HG03196 (cell line): ENCODE measurements at regions not wholly inside any gene's neighbourhood (a gene's known extent, or its start where the extent isn't known, plus 50 kb on each side); places are given as distances from the start of the nearest gene placed in this dataset.

Source experiments
- ATAC-seq: cut with Tn5 transposase; IDR thresholded peaks from one replicate; pipeline ENCODE4 v1.9.1; 2021; ENCODE audit not compliant: unreplicated experiment

DNA sequence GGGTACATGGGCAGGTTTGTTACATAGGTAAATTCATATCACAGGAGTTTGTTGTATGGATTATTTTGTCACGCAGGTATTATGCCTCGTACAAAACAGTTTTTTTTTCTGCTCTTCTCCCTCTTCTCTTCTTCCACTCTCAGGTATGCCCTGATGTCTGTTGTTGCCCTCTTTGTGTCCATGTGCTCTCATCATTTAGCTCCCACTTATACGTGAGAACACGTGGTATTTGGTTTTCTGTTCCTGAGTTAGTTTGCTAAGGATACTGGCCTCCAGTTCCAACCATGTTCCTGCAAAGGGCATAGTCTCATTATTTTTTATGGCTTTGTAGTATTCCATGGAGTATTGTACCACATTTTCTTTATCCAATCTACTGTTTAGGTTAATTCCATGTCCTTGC, 65.7 kb downstream of the UNC5CL start:
- ATAC-seq = no peak

DNA sequence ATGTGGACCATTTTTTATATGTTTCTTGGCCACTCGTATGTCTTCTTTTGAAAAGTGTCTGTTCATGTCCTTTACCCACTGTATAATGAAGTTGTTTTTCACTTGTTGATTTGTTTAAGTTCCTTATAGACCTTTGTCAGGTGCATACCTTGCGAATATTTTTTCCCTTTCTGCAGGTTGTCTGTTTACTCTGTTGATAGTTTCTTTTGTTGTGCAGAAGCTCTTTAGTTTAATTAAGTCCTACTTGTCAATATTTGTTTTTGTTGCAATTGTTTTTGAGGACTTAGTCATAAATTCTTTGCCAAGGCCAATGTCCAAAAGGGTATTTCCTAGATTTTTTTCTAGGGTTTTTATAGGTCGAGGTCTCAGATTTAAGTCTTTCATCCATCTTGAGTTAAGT, 66.2 kb downstream of the UNC5CL start:
- ATAC-seq = no peak

DNA sequence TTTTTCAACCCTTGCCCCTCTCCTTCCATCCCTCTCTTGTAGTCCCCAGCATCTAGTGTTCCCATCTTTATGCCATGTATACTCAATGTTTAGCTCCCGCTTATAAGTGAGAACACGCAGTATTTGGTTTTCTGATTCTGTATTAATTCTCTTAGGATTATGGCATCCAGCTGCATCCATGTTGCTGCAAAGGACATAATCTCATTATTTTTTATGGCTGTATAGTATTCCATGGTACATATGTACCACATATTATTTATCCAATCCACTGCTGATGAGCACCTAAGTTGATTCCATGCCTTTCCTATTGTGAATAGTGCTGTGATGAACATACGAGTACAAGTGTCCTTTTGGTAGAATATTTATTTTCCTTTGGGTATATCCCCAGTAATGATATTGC, 66.8 kb downstream of the UNC5CL start:
- no peak for ATAC-seq

DNA sequence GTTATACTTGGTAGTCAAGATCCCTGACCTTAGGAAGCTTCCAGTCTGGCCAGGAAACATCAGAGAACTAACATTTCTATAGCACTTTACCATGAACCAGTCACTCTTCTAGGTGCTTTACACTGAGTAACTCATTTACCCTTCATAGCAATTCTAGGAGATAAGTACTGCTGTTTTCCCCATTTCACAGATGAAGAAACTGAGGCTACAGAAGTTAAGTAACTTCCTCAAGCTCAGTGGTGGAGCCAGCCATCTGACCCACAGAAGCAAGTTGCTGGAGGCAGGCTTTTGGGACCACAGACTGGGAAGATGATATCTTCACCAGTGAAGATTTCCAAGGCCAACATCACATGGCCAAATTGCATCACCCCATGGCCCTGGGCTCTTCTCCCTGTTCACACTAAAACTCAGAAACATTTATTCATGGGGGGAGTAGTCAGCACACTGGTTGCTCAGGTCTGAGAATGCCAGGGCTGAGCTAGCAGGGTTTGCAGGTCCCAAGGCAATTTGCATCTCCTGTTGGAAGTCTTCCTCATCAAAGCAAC, 70.3 kb downstream of the UNC5CL start:
- no peak for ATAC-seq

DNA sequence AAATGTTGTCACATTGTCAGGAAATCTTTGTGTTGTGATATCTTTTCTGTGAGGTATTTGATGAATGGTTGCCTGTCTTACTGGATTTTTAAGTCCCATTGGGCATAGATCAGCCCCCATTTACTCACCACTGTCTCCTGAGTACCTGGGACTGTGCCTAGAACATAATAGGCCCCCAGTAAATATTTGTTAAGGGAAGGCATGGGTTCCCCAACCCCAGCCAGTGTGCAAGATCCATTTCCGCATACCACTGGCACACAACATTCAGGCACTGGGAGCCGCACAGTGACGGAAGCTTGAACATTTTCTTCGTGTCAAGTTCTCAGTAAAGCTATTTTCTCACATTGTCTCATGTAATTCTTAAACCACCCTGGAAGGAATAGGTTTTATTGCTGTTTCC, 72.2 kb downstream of the UNC5CL start:
- ATAC-seq = no peak

DNA sequence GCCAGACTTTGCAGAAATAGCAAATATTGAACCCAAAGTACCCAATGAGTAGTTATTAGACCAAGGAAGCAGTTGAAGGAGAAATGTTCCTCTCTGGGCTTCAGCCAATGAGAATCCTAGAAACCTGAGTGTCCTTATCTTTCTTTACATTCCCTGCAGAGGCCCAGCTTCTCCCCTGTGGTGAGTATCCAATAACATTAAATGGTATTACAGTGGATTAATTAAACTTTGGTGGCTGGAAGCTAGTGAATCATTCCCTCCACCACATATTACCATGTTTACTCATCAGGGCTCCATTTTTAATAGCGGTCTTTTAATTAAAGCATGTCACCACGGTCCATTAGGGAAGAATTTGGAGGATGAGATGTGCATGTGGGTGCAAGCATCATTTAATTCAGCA, 74.0 kb downstream of the UNC5CL start:
- no peak for ATAC-seq

DNA sequence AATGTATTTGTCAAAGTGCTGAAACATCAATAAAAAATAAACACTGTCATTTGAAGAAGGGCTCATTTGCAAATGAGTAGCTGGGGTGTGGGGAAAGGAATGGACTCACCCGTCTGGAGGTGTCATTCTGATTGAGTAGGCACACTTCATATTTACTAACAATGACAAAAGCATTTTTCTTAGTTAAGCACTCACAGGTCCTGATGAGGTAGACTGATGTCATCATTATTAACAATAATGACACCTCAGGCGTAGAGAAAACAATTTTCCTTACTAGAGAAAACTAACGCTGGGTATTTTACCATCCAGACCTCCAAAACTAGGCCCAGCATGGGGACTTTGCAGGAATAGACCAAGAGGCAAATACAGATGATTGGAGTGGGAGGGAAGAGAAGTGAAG, 76.0 kb downstream of the UNC5CL start:
- no peak for ATAC-seq

DNA sequence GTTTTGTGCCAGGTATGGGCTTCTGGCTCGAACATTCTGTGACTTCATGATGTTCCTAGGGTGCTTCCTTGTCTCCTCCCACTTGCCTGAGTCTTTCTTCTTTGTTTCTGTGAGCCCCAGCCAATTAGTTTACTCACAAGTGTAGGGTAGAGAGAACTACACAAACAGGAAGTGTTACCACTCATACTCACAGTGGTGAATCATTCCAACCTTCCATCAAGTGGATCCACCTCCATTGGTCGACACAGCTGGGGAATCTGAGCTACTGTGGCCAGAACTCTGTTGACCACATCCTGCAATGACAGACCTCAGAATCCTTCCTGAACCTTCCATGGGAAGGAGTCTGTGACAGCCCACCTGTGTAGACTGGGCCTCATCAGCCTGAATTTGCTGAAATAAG, 76.8 kb downstream of the UNC5CL start:
- peak; percentile 78 for ATAC-seq

DNA sequence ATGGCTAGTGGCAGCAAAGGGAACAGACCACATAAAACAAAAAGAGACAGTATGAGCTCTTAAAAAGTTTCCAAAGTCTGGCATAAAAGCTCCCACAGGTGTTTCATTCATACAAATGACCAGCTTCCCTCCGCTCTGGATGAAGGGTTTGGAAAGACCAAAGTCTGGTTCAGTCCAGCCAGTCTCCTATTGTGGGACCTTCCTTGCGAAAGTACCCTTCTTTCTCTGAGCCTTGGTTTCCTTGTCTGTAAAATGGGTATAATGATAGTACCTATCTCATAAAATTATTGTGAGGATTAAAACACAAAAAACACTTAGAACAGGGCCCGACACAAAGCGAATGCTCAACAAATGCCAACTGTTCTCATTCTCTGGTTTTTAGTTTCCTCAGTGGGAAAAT, 77.2 kb downstream of the UNC5CL start:
- no peak for ATAC-seq

DNA sequence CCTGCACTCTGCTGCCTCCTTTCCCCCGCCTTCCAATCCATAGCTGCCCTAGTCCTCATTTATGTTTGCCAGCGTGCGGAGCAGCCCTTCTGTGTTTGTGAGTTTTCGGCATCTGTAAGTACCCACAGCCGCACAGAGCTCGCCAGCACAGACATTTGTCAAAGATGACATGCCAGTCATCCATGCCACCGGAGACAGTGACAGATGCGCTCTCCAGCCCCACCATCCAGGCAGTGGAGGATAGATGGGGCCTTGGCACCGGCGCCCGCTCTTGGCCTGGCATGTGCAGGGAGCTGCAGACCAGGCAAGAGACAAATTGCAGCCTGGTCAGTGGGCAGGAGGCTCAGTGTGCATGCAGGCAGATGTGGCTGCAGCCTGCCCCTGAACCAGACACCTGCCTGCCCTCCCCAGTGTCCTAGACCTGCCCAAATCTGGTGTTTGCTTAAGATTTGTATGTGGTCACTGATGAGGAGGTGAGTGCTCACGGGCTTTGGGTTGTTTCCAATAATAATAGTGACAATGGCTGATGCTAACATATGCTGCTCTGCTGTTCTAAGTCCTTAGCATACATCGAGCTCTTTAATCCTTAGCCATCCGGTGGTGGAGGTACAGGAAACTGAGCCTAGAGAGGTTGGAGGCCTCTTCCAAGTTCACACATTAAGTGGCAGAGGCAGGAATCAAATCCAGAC, 78.1 kb downstream of the UNC5CL start:
- no peak for ATAC-seq

DNA sequence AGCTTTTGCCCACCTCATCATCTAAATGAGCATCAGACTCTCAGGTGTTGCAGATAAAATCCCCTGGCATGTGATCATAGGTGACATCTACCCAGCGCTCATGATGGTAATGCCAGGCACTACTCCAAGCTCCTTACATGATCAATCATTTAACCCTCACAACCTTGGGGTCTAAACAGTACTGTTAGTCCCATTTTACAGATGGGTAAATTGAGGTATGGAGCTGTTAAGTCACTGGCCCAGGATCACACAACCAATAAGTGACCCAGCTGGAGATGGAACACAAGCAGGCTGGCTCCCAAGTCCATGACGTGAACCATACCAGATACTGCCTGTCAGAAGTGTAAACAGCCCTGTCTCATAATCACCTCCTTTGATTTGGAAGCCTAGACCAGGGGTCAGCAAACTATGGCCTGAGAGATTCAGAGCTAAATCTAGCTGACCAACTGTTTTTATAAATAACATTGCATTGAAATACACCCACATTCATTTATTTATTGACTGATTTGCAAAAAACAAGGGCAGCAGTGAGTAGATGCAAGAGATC, 79.2 kb downstream of the UNC5CL start:
- ATAC-seq = no peak

DNA sequence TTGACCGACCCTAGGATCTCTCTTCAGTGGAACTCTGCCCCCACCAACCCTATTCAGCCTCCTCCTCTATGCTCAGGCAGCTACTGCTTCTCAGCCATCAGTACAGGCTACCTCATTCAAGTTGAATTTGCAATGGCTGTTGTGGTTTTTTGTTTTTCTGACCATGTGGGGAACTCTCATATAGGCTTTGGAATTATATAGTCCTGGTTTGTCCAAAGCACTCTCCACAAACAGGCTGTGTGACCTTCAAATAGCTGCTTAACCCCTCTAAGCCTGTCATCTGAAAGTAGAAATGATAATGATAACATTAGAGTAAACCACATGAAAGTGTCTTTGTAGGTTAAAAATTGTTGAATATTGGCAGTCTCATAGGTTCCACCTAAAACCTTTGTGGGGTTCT, 80.3 kb downstream of the UNC5CL start:
- no peak for ATAC-seq

DNA sequence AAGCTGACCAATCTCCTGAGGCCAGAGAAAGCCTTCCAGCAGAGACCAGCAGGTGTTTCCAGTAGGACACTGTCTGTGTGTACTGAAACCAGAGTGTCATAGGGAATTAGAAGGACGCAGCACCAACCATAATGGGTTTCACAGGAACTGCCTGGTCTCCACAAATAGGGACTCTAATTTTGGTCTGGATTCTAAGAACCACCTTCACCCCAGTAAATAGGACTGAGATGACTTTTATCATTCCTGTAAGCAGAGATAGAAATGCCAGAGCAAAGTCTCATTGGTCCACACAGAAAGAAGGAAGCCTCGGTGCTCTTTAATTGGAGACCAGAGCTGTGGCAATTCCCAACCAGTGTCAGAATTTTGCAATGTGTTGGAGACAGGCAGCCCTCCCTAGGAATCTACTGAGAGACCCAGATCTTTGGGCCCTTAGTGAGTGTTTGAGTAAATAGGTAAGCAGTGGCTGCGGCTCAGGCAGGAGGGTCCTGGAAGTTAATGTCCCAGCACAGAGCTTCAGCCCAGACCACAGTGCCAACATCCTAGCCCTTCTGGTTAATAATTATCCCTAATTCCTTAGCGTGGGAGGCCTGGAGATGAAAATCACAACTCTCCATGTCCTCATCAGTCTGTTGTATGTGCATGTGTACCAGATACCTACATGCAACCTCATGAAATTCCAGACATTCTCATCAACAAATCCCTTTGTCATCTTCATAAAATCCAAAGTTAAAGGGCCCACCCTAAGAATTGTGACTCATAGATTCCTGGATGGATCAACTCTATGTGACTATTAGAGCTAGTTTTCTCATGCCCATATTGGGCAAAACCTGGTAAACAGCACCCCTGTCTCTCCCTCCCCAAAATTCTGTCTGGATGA, 81.2 kb downstream of the UNC5CL start:
- ATAC-seq = no peak

DNA sequence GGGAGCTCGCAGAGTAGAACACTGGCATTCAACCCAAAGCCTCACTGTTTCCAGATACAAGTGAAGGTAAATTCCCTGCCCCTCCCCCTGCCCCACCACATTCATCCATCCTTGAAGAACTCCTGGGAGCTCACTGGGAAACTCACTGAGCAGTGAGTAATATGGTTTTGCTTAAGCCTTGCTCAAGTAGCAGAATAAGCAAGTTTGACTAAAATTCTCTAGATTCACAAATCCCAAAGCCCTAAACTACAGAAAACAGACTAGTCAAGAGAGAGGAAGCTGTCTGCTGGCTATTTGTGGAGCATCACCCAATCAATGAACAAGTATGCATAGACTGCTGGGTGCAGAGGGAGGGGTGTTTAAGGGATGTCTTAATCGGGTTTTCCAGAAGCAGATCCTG, 82.1 kb downstream of the UNC5CL start:
- no peak for ATAC-seq

DNA sequence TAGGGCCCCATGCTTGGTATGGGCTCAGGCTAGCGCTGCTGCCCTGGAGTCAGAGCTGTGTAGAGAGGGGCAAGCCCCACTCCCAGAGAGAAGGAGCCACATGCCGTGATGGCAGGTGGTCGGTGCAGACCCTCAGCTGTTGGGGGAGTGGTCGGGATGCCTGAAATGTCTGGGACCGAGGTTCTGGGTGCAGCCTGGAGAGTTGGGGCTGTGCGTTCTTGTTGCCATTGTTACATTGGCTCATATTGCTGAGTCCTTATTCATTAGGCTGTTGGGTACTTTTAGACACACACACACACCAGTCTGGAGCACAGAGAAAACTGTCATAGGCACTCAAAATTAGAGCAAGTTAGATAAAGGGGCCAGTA, 83.9 kb downstream of the UNC5CL start:
- ATAC-seq = no peak

DNA sequence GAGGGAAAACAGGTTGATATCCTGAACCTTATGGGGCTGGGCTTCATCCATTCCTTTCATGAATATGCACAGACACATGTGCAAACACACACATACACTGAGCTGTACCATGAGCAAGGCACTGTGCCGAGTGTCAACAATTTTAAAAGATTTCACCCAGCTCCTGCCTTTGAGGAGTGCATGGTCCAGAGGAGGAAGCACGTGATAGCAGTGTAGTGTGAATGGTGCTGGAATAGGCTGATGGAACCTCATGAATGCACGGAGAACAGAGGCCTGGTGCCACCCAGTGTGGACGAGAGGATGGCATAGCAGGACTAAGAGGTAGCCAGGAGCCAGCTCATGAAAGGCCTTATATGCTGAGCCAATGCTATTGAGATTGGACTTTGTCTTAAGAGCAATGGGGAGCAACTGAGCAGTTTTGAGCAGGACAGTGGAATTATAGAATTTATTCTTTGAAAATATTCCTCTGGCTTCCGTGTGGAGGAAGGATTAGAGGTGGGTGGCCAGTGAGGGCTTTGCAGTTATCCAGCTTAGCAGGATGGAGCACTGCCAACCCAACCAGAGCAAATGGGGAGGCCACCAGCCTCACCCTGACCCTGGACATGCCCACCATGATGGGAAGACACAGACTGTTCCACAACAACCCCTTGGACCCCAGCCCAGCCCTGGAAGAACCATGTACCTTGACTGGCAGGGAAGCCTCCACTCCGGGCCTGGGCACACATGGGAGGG, 84.4 kb downstream of the UNC5CL start:
- no peak for ATAC-seq

DNA sequence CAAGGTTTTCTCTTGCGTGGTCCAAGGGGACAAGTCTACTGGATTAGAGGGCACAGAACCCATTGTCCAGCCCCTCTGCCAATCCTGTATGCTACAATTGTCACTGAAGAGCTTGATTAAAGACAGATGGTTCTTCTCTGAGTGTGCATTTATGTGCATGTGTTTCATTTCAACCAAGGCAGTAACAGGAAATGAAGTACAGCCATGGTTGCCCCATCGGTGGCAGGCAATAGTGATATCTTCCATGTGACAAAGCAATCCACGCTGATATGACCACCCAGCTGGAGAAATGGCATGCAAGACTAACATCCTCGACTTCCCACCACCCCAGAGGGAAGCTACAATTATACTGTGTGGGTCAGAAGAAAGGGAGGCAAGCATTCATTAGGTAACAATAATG, 85.5 kb downstream of the UNC5CL start:
- no peak for ATAC-seq

DNA sequence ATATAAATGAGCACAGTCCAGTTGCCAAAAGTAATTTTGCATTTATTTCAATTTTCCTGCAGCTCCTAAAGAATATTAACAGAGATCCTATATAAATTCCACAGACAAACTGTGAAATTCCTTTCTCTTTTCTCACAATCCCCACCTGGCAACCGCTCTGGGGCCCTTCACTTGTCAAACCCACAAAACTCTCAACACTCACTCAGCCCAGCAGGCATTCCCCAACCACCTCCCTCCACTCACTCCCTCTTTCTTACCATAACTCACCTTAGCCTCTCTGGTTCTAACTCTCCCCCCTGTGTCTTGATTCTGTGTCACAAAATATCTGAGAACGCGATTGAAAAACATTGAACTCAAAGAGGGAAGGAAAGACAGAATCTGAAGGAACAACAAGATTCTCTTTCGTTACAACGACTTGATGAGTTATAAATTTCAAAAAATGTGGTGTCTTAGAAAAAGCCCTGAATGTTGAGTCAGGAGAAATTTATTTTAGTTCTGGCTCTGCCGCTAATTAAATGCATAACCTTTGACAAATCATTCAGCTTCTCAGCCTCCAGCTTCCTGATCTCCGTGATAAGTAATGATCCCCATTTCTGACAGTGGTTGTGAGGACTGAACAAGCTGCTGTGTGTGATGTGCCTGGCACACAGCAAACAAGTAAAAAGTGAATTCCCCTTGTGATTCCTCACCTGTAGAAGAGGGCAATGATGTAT, 87.9 kb downstream of the UNC5CL start:
- ATAC-seq = no peak

DNA sequence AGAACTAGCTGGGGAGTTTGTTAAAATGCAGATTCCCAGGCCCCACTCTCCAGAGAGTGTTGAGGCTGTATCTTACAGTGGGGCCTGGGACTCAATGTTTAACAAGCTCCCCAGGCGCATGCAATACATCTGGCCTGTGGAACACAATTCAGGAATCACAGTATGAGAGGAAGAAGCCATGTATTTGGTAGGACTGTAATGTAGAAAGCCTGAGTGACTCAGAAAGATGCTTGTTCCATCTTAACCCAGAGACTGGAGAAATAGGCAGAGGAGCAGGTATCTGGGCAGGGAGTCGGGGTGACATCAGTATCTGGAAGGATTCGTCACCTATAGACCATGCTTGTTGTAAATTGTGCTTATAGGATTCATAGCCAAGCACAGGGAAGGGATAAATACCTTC, 90.5 kb downstream of the UNC5CL start:
- ATAC-seq = no peak

DNA sequence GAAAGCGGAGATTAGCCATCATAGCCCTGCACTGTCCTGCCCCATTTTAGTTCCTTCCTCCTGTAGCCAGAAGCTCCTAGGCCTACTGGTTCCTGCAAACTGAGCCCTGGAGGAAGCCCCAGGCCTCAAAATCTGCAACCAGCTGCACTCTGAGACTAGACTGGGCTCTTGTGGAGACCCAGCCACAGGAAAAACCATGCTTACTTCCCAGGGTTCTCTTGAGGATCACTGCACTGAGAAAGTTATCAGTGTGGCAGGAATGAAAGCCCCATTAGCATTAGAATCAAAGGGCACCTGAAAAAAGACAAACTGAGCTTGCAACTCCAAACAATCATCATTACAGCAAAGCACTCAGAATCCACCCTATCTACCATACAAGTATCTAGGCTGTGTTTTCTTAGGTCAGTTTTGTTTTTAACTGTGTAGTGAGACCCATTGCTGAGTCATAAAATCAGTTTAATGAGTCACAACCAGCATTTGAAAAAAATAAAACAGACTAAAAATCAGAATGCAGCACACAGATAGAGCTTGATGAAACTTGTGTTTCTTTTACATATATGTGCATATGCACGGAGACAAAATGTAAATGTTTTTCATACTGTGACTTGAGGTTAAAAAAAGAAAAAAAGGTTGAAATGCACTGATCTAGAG, 91.0 kb downstream of the UNC5CL start:
- no peak for ATAC-seq
